GM23338 (cell line): ENCODE measurements at regions not wholly inside any gene's neighbourhood (a gene's known extent, or its start where the extent isn't known, plus 50 kb on each side); places are given as distances from the start of the nearest gene placed in this dataset.

Experiments used
- ATAC-seq: fragments of 200-7000 bp; cut with Tn5 transposase; 3 replicates; pipeline ENCODE4 v1.9.1; 2020
- DNase-seq: peaks from one replicate; pipeline ENCODE4 v3.0.0-alpha.2; 2015; ENCODE audit warnings: low spot score
- H2AFZ ChIP-seq: fragments of 200-600 bp; sonication (generic); 2 replicates; pipeline ENCODE4 v1.8.0; 2016; ENCODE audit warnings: antibody characterized with exemption, mild to moderate bottlenecking, moderate library complexity
- H3F3A ChIP-seq: fragments of 200-600 bp; sonication (generic); replicated peaks from 2 replicates; pipeline ENCODE4 v1.8.0; 2017; ENCODE audit warnings: antibody characterized with exemption, mixed run types, low read depth
- H3K27ac ChIP-seq: fragments of 200-600 bp; sonication (generic); 2 replicates; pipeline ENCODE4 v1.6.1; 2016; ENCODE audit warnings: low read depth
- H3K27me3 ChIP-seq: fragments of 200-600 bp; sonication (generic); 2 replicates; pipeline ENCODE4 v1.8.0; 2016; ENCODE audit warnings: mild to moderate bottlenecking, mixed run types, moderate library complexity; ENCODE audit not compliant: insufficient read depth
- H3K36me3 ChIP-seq: fragments of 200-600 bp; sonication (generic); 2 replicates; pipeline ENCODE4 v1.8.0; 2016; ENCODE audit warnings: mild to moderate bottlenecking; ENCODE audit not compliant: insufficient read depth
- H3K4me1 ChIP-seq: fragments of 200-600 bp; sonication (generic); 2 replicates; pipeline ENCODE4 v1.8.0; 2016; ENCODE audit warnings: mild to moderate bottlenecking, moderate library complexity; ENCODE audit not compliant: insufficient read depth
- H3K4me2 ChIP-seq: fragments of 200-600 bp; sonication (generic); 2 replicates; pipeline ENCODE4 v1.7.1; 2017; ENCODE audit warnings: mixed run types
- H3K4me3 ChIP-seq: fragments of 200-600 bp; sonication (generic); 2 replicates; pipeline ENCODE4 v1.6.1; 2016; ENCODE audit warnings: mixed run types
- H3K79me2 ChIP-seq: fragments of 200-600 bp; sonication (generic); replicated peaks from 2 replicates; pipeline ENCODE4 v1.8.0; 2017; ENCODE audit warnings: mild to moderate bottlenecking; ENCODE audit not compliant: insufficient read depth
- H3K9me2 ChIP-seq: fragments of 200-600 bp; sonication (generic); 2 replicates; pipeline ENCODE4 v1.8.0; 2017; ENCODE audit not compliant: insufficient read depth
- H4K20me1 ChIP-seq: fragments of 200-600 bp; sonication (generic); replicated peaks from 2 replicates; pipeline ENCODE4 v1.8.0; 2017; ENCODE audit warnings: mild to moderate bottlenecking; ENCODE audit not compliant: insufficient read depth
- H3K27ac Mint-ChIP-seq: 2 replicates; pipeline ENCODE4 v1.8.0; 2020; ENCODE audit warnings: inconsistent platforms, mild to moderate bottlenecking, moderate library complexity, mixed read lengths
- H3K27me3 Mint-ChIP-seq: 3 replicates; pipeline ENCODE4 v1.8.0; 2022; ENCODE audit warnings: low read depth, mild to moderate bottlenecking, moderate library complexity, mixed read lengths, inconsistent platforms; ENCODE audit not compliant: insufficient read depth, poor library complexity
- H3K36me3 Mint-ChIP-seq: 3 replicates; pipeline ENCODE4 v1.8.0; 2021; ENCODE audit warnings: low read depth, mild to moderate bottlenecking, inconsistent platforms, moderate library complexity, mixed read lengths
- H3K4me1 Mint-ChIP-seq: 3 replicates; pipeline ENCODE4 v1.8.0; 2020; ENCODE audit warnings: mild to moderate bottlenecking, inconsistent platforms, mixed read lengths
- H3K4me3 Mint-ChIP-seq: 3 replicates; pipeline ENCODE4 v1.8.0; 2021; ENCODE audit warnings: moderate library complexity, mild to moderate bottlenecking, inconsistent platforms, mixed read lengths
- H3K9me3 Mint-ChIP-seq: 3 replicates; pipeline ENCODE4 v1.8.0; 2020; ENCODE audit warnings: moderate library complexity, mild to moderate bottlenecking, inconsistent platforms, mixed read lengths
- JUNB ChIP-seq: IDR thresholded peaks from one replicate; pipeline ENCODE4 v1.6.1; 2016; ENCODE audit warnings: antibody characterized with exemption; ENCODE audit not compliant: unreplicated experiment
- STAT1 ChIP-seq: IDR thresholded peaks from one replicate; pipeline ENCODE4 v1.6.1; 2016; ENCODE audit warnings: antibody characterized with exemption; ENCODE audit not compliant: unreplicated experiment
- ZNF114 ChIP-seq: fragments of 250-450 bp; sonication (Bioruptor Pico); IDR thresholded peaks from 2 replicates; pipeline ENCODE4 v1.5.0; 2020; ENCODE audit warnings: mild to moderate bottlenecking, moderate library complexity
- ZNF331 ChIP-seq: fragments of 250-450 bp; sonication (Bioruptor Pico); IDR thresholded peaks from 2 replicates; pipeline ENCODE4 v1.5.0; 2020; ENCODE audit warnings: low read depth, mild to moderate bottlenecking, moderate library complexity
- TF ChIP-seq, protein P1 (sequence below), 2 experiments: fragments of 200-600 bp in 1 of 2; sonication (generic) in 1 of 2; conservative IDR thresholded peaks; 2 replicates each; pipeline versions ENCODE4 v1.5.1 to v1.6.1; 2016 to 2017; ENCODE audit warnings: antibody characterized with exemption in 2 of 2, low read depth in 2 of 2, mild to moderate bottlenecking in 2 of 2, moderate library complexity in 1 of 2
- TF ChIP-seq, protein P2 (sequence below): fragments of 250-450 bp; sonication (Bioruptor Pico); IDR thresholded peaks from 2 replicates; pipeline ENCODE4 v1.5.0; 2020; ENCODE audit warnings: mild to moderate bottlenecking, moderate library complexity
- TF ChIP-seq, protein P3 (sequence below): IDR thresholded peaks from one replicate; pipeline ENCODE4 v1.6.1; 2018; ENCODE audit warnings: antibody characterized with exemption; ENCODE audit not compliant: unreplicated experiment

DNA sequence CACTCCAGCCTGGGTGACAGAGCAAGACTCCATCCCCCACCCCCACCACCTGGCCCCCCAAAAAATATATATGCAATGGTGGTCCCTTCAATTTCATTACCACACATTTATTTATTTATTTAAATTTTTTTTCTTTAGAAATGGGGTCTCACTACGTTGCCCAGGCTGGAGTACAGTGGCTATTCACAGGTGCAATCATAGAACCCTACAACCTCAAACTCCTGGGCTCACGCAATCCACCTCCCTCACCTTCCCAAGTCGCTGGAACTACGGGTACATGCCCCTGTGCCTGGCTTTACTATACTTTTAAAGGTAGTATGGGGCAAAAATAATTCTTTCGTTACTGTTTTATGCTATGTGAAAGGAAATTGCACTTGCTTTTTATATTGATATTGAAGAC is 50.9 kb upstream of the EP300 start:
- Mint-ChIP-seq H3K27me3 (peaks cover 5% of the 10 kb centered on the region), H3K9me3 (no peaks in the 10 kb centered on the region), H3K36me3 (no peaks in the 10 kb centered on the region), H3K4me3 (no peak overlapping the region), H3K4me1 (peaks cover 3% of the 10 kb centered on the region; the same call in 1 of the 3 replicates), H3K27ac (no peak overlapping the region)
- Histone ChIP-seq H3K36me3 (no peaks in the 10 kb centered on the region), H2AFZ (no peak overlapping the region), H3K79me2 (no peaks in the 10 kb centered on the region), H4K20me1 (no peaks in the 10 kb centered on the region), H3K27me3 (no peaks in the 10 kb centered on the region), H3K27ac (no peak overlapping the region), H3K4me2 (no peak overlapping the region), H3F3A (no peaks in the 10 kb centered on the region), H3K9me2 (no peaks in the 10 kb centered on the region), H3K4me3 (no peak overlapping the region), H3K4me1 (no peaks in the 10 kb centered on the region)
- DNase-seq (no peak), ATAC-seq (no peak)
- TF ChIP-seq ZNF114 (CRISPR knock-in tag) (no peak), ZNF331 (CRISPR knock-in tag) (no peak), JUNB (no peak), STAT1 (no peak)
- TF ChIP-seq, protein P1, sequence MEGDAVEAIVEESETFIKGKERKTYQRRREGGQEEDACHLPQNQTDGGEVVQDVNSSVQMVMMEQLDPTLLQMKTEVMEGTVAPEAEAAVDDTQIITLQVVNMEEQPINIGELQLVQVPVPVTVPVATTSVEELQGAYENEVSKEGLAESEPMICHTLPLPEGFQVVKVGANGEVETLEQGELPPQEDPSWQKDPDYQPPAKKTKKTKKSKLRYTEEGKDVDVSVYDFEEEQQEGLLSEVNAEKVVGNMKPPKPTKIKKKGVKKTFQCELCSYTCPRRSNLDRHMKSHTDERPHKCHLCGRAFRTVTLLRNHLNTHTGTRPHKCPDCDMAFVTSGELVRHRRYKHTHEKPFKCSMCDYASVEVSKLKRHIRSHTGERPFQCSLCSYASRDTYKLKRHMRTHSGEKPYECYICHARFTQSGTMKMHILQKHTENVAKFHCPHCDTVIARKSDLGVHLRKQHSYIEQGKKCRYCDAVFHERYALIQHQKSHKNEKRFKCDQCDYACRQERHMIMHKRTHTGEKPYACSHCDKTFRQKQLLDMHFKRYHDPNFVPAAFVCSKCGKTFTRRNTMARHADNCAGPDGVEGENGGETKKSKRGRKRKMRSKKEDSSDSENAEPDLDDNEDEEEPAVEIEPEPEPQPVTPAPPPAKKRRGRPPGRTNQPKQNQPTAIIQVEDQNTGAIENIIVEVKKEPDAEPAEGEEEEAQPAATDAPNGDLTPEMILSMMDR (conservative IDR thresholded peaks at IDR 0.05; ENCODE audit: low read depth in 2 of 2) = no peak
- TF ChIP-seq, protein P2, sequence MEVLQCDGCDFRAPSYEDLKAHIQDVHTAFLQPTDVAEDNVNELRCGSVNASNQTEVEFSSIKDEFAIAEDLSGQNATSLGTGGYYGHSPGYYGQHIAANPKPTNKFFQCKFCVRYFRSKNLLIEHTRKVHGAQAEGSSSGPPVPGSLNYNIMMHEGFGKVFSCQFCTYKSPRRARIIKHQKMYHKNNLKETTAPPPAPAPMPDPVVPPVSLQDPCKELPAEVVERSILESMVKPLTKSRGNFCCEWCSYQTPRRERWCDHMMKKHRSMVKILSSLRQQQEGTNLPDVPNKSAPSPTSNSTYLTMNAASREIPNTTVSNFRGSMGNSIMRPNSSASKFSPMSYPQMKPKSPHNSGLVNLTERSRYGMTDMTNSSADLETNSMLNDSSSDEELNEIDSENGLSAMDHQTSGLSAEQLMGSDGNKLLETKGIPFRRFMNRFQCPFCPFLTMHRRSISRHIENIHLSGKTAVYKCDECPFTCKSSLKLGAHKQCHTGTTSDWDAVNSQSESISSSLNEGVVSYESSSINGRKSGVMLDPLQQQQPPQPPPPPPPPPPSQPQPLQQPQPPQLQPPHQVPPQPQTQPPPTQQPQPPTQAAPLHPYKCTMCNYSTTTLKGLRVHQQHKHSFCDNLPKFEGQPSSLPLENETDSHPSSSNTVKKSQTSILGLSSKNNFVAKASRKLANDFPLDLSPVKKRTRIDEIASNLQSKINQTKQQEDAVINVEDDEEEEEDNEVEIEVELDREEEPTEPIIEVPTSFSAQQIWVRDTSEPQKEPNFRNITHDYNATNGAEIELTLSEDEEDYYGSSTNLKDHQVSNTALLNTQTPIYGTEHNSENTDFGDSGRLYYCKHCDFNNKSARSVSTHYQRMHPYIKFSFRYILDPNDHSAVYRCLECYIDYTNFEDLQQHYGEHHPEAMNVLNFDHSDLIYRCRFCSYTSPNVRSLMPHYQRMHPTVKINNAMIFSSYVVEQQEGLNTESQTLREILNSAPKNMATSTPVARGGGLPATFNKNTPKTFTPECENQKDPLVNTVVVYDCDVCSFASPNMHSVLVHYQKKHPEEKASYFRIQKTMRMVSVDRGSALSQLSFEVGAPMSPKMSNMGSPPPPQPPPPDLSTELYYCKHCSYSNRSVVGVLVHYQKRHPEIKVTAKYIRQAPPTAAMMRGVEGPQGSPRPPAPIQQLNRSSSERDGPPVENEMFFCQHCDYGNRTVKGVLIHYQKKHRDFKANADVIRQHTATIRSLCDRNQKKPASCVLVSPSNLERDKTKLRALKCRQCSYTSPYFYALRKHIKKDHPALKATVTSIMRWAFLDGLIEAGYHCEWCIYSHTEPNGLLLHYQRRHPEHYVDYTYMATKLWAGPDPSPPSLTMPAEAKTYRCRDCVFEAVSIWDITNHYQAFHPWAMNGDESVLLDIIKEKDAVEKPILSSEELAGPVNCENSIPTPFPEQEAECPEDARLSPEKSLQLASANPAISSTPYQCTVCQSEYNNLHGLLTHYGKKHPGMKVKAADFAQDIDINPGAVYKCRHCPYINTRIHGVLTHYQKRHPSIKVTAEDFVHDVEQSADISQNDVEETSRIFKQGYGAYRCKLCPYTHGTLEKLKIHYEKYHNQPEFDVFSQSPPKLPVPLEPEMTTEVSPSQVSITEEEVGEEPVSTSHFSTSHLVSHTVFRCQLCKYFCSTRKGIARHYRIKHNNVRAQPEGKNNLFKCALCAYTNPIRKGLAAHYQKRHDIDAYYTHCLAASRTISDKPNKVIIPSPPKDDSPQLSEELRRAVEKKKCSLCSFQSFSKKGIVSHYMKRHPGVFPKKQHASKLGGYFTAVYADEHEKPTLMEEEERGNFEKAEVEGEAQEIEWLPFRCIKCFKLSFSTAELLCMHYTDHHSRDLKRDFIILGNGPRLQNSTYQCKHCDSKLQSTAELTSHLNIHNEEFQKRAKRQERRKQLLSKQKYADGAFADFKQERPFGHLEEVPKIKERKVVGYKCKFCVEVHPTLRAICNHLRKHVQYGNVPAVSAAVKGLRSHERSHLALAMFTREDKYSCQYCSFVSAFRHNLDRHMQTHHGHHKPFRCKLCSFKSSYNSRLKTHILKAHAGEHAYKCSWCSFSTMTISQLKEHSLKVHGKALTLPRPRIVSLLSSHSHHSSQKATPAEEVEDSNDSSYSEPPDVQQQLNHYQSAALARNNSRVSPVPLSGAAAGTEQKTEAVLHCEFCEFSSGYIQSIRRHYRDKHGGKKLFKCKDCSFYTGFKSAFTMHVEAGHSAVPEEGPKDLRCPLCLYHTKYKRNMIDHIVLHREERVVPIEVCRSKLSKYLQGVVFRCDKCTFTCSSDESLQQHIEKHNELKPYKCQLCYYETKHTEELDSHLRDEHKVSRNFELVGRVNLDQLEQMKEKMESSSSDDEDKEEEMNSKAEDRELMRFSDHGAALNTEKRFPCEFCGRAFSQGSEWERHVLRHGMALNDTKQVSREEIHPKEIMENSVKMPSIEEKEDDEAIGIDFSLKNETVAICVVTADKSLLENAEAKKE (CRISPR knock-in tag) = no peak
- TF ChIP-seq, protein P3, sequence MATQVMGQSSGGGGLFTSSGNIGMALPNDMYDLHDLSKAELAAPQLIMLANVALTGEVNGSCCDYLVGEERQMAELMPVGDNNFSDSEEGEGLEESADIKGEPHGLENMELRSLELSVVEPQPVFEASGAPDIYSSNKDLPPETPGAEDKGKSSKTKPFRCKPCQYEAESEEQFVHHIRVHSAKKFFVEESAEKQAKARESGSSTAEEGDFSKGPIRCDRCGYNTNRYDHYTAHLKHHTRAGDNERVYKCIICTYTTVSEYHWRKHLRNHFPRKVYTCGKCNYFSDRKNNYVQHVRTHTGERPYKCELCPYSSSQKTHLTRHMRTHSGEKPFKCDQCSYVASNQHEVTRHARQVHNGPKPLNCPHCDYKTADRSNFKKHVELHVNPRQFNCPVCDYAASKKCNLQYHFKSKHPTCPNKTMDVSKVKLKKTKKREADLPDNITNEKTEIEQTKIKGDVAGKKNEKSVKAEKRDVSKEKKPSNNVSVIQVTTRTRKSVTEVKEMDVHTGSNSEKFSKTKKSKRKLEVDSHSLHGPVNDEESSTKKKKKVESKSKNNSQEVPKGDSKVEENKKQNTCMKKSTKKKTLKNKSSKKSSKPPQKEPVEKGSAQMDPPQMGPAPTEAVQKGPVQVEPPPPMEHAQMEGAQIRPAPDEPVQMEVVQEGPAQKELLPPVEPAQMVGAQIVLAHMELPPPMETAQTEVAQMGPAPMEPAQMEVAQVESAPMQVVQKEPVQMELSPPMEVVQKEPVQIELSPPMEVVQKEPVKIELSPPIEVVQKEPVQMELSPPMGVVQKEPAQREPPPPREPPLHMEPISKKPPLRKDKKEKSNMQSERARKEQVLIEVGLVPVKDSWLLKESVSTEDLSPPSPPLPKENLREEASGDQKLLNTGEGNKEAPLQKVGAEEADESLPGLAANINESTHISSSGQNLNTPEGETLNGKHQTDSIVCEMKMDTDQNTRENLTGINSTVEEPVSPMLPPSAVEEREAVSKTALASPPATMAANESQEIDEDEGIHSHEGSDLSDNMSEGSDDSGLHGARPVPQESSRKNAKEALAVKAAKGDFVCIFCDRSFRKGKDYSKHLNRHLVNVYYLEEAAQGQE = no peak
